ENCODE measurements at regions not wholly inside any gene's neighbourhood (a gene's known extent, or its start where the extent isn't known, plus 50 kb on each side); places are given as distances from the start of the nearest gene placed in this dataset.

DNA sequence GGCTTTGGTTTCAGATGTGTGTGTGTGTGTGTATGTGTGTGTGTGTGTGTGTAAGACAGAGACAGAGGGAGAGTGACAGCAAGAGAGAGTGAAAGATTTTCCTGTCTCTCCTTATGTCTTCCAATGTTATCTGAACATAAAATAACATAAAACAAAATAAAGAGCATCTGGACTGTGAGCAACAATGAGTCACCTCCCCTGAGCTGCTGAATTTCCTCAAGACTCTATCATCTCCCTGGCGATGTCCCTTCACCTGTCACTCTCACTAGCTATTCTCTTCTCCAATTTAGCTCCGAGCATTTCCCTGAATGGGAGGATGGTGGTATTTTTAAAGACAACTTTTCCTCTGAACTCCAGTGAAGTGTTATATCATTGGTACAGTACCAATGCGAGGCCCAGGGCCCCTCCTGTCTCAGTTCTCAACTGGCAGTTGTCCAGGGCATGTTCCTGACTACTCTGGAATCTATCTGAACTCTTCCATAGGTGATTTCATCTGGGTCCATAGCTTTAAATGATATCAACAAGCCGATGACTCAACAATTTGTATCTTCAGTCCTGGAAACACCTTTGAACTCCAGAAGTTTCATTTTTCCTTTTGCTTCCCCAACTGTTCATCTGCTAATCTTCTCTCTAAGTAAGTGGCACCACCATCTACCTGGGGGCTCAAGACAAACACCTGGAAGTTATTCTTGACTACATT lies 195.0 kb upstream of the CLNK start:
- no peak overlapping the region for H2AFZ ChIP-seq (ENCODE audit: low read depth, low read length)
- H3K4me2 ChIP-seq (ENCODE audit: insufficient read depth, low read length) = no peak overlapping the region
- H3K9me3 ChIP-seq (ENCODE audit: insufficient read depth, low read length, severe bottlenecking) = no peaks in the 10 kb centered on the region
- H3K4me1 ChIP-seq (ENCODE audit: insufficient read depth, low read length) = no peaks in the 10 kb centered on the region
- DNase-seq (no peak), ATAC-seq (ENCODE audit: insufficient read depth, low read depth) (no peak)
- H3K79me2 ChIP-seq (ENCODE audit: insufficient read depth, low read length) = no peaks in the 10 kb centered on the region
- H3K4me3 ChIP-seq (ENCODE audit: low read depth in 1 of 2, low read length in 2 of 2) = no peak overlapping the region
- H3K27ac ChIP-seq (ENCODE audit: low read length) = no peak overlapping the region
- no peak overlapping the region for H3K9ac ChIP-seq (ENCODE audit: low read depth, low read length)
- no peaks in the 10 kb centered on the region for H3K36me3 ChIP-seq (ENCODE audit: insufficient read depth, low read length)
- no peaks in the 10 kb centered on the region for H4K20me1 ChIP-seq (ENCODE audit: insufficient read depth, low read length)
- TF ChIP-seq, protein P1, sequence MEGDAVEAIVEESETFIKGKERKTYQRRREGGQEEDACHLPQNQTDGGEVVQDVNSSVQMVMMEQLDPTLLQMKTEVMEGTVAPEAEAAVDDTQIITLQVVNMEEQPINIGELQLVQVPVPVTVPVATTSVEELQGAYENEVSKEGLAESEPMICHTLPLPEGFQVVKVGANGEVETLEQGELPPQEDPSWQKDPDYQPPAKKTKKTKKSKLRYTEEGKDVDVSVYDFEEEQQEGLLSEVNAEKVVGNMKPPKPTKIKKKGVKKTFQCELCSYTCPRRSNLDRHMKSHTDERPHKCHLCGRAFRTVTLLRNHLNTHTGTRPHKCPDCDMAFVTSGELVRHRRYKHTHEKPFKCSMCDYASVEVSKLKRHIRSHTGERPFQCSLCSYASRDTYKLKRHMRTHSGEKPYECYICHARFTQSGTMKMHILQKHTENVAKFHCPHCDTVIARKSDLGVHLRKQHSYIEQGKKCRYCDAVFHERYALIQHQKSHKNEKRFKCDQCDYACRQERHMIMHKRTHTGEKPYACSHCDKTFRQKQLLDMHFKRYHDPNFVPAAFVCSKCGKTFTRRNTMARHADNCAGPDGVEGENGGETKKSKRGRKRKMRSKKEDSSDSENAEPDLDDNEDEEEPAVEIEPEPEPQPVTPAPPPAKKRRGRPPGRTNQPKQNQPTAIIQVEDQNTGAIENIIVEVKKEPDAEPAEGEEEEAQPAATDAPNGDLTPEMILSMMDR (IDR thresholded peaks at IDR 0.05; ENCODE audit: borderline replicate concordance, extremely low read depth, low read length, poor library complexity, severe bottlenecking) = no peak
- no peak for TF ChIP-seq EZH2 (IDR thresholded peaks at IDR 0.05; ENCODE audit: borderline replicate concordance, low read depth, low read length, severe bottlenecking)
- no peaks in the 10 kb centered on the region for H3K27me3 ChIP-seq (ENCODE audit: insufficient read depth, low read length, poor library complexity)

DNA sequence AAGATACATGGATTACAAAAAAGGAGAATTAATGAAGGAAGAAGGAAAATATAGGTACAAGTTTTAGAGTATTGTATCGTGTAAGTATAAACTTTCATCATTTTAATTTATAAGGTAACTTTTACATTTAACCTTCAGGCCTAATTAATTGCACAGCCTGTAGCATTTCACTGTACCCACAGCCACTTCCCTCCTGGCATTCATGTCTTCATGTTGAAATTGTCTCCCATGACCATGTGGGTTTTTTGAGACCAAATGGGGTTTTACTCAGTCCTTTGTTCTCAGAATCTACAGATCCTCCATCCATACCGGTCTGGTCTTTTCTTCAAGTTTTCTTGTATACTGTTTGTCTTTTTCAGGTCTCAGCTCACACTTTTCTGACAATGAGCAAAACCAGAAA lies 194.3 kb upstream of the CLNK start:
- H3K4me2 ChIP-seq (ENCODE audit: insufficient read depth, low read length) = no peak overlapping the region
- no peak for ATAC-seq (ENCODE audit: insufficient read depth, low read depth)
- DNase-seq = no peak
- H3K9me3 ChIP-seq (ENCODE audit: insufficient read depth, low read length, severe bottlenecking) = no peaks in the 10 kb centered on the region
- H3K9ac ChIP-seq (ENCODE audit: low read depth, low read length) = no peak overlapping the region
- no peaks in the 10 kb centered on the region for H3K27me3 ChIP-seq (ENCODE audit: insufficient read depth, low read length, poor library complexity)
- H3K36me3 ChIP-seq (ENCODE audit: insufficient read depth, low read length) = no peaks in the 10 kb centered on the region
- no peak overlapping the region for H3K27ac ChIP-seq (ENCODE audit: low read length)
- TF ChIP-seq, protein P1 (IDR thresholded peaks at IDR 0.05; ENCODE audit: borderline replicate concordance, extremely low read depth, low read length, poor library complexity, severe bottlenecking) = no peak
- no peak for TF ChIP-seq EZH2 (IDR thresholded peaks at IDR 0.05; ENCODE audit: borderline replicate concordance, low read depth, low read length, severe bottlenecking)
- H4K20me1 ChIP-seq (ENCODE audit: insufficient read depth, low read length) = no peaks in the 10 kb centered on the region
- no peaks in the 10 kb centered on the region for H3K4me1 ChIP-seq (ENCODE audit: insufficient read depth, low read length)
- no peak overlapping the region for H2AFZ ChIP-seq (ENCODE audit: low read depth, low read length)
- H3K79me2 ChIP-seq (ENCODE audit: insufficient read depth, low read length) = no peaks in the 10 kb centered on the region
- no peak overlapping the region for H3K4me3 ChIP-seq (ENCODE audit: low read depth in 1 of 2, low read length in 2 of 2)

DNA sequence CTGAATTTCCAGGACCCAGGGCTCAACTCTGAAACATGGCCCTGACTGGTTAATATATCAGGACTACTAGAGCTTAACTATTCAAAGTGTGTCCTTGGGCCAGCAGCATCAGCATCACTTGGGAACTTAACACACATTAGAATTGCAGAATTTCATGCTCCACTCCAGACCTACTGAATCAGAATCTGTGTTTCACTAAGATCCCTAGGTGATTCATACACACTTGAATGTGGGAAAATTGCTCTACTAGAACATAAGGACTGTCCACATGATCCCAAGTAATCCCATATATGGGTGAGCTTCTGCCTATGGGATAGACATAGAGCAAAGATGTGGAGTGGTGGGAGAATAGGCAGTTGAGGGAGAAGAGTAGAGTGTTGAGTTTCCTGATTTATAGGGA lies 192.5 kb upstream of the CLNK start:
- TF ChIP-seq EZH2 (IDR thresholded peaks at IDR 0.05; ENCODE audit: borderline replicate concordance, low read depth, low read length, severe bottlenecking) = no peak
- TF ChIP-seq, protein P1 (IDR thresholded peaks at IDR 0.05; ENCODE audit: borderline replicate concordance, extremely low read depth, low read length, poor library complexity, severe bottlenecking) = no peak
- Histone ChIP-seq H3K27ac (ENCODE audit: low read length) (no peak overlapping the region), H2AFZ (ENCODE audit: low read depth, low read length) (no peak overlapping the region), H3K27me3 (ENCODE audit: insufficient read depth, low read length, poor library complexity) (no peaks in the 10 kb centered on the region), H3K79me2 (ENCODE audit: insufficient read depth, low read length) (no peaks in the 10 kb centered on the region), H3K4me3 (ENCODE audit: low read depth in 1 of 2, low read length in 2 of 2) (no peak overlapping the region), H4K20me1 (ENCODE audit: insufficient read depth, low read length) (no peaks in the 10 kb centered on the region), H3K4me2 (ENCODE audit: insufficient read depth, low read length) (no peak overlapping the region), H3K4me1 (ENCODE audit: insufficient read depth, low read length) (no peaks in the 10 kb centered on the region), H3K9ac (ENCODE audit: low read depth, low read length) (no peak overlapping the region), H3K9me3 (ENCODE audit: insufficient read depth, low read length, severe bottlenecking) (no peaks in the 10 kb centered on the region), H3K36me3 (ENCODE audit: insufficient read depth, low read length) (no peaks in the 10 kb centered on the region)
- ATAC-seq (ENCODE audit: insufficient read depth, low read depth) (no peak), DNase-seq (no peak)

Measured in DND-41 (cell line).